HG03378 (cell line): ENCODE measurements at regions not wholly inside any gene's neighbourhood (a gene's known extent, or its start where the extent isn't known, plus 50 kb on each side); places are given as distances from the start of the nearest gene placed in this dataset.

Experiments used
- ATAC-seq: cut with Tn5 transposase; IDR thresholded peaks from one replicate; pipeline ENCODE4 v1.9.1; 2021; ENCODE audit warnings: mild to moderate bottlenecking, moderate library complexity; ENCODE audit not compliant: unreplicated experiment

- no peak for ATAC-seq
These were observed 190.2 kb upstream of the CTBP2 start for GRCh38 chr10:125350519-125350918.

- no peak for ATAC-seq
These were observed 188.2 kb upstream of the CTBP2 start for GRCh38 chr10:125348536-125348935.

GRCh38 chr10:125344573-125345171 is 184.3 kb upstream of the CTBP2 start:
- peak; percentile 96 for ATAC-seq

GRCh38 chr10:125343983-125344382 is 183.6 kb upstream of the CTBP2 start:
- no peak for ATAC-seq

DNA sequence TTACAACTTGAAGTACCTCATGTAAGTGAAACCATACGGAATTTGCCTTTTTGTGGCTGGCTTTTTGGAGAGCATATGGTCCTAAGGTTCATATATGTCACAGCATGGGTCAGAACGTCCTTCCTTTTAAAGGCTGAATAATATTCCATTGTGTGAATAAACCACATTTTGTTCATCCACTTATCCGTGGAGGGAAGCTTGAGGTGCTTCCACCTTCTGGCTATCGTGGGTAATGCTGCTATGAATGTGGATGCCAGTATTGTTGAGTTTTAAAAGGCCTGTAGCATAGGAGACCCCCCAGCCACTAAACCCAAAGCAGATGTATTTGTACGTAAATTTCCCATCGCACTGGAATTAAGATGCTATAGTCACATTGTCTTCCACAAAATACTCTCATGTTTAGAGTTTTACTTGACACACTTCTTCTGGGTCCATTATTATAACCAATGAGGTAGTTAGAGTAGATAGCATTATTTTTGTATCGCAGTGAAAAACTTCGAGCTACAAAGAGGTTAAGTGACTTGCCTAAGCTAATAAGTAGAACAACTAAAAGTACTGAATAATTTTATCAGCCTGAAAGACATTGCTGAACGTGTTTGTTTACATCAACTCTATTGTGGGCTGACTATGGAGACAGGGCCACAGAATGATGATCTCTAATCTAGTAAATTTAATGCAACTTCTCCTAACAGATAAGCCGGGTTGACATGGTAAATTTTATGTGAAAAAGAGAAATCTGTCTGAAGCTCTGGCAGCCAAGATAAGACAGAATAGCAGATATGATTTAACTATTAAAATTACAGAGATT is 183.0 kb upstream of the CTBP2 start:
- ATAC-seq, result no peak

- ATAC-seq, result no peak
These were observed 181.2 kb upstream of the CTBP2 start for GRCh38 chr10:125341611-125342010.

DNA sequence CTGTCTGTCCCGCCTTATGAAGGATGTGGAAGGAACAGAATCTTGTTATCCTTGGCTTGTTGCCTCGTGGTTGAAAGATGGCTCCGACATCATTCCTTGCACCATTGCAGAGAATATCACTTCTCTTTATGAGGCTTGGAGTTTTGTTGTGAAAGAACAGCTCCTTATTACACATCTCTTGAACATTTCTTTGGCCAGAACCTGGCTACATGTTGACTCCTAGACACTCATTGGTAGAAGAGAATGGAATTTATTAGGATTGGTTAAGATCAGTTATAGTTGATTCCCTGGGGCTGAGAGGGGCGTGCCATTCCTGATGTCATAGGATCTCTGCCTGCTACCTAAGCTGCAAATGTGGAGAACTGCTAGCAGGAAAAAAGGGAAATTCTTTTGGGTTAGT is 180.5 kb upstream of the CTBP2 start:
- ATAC-seq, result no peak

DNA sequence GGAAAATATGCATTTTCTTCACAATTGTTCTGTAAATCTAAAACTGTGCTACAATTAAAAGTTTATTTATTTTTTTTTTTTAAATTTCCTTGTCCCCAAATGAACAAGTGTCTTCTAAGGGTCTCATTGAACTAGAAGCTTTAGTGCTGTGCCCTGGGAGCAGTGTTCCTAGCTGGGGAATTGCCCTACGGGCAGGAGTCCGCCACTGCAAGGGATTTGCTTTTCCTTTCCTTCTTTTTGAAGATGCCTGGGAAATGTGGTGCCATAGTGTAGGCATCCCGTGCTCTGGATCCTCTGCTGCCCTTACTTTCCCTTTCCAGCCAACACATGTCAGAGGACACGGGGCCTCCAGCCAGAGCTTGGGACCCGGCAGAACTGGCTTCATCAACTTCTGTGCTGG is 177.1 kb upstream of the CTBP2 start:
- no peak for ATAC-seq

DNA sequence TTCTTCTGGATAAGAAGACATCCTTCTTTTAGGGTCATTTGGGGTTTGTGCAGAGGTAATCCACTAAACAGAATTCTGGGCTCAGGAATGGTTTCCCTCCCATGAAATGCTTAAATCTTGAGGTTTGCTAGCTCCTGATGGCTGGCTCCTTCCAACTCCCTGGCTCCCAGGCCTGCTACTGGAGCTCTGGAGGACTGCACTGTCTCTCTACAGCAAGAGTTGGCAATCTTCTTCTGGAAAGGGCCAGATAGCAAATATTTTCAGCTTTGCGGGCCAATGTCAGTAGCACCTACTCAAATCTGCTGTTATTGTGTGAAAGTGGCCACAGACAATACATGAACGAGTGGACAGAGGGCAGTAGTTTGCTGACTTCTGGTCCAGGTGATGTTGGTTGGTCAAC is 174.2 kb upstream of the CTBP2 start:
- ATAC-seq, result no peak

DNA sequence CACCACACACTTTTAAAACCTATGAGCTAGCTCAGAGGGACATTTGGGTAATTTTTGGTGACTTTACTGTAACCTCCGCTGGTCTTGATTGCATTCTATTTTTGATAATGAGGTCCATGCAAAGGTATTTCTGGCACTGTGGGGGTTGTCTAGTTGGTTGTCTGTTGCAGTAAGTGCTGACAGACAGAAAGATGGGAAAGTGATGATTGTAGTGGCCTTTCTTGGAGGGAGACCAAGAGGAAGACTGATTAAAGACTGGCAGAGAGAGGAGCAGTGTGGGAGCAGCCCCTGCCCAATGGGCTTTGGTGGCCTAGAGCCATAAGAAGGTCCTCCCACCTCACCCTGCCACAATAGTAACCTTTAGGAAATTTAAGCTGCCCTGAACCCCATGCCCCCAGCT is 173.4 kb upstream of the CTBP2 start:
- no peak for ATAC-seq

- ATAC-seq, result no peak
These were observed 172.8 kb upstream of the CTBP2 start for GRCh38 chr10:125333209-125333591.

- ATAC-seq, result no peak
These were observed 172.3 kb upstream of the CTBP2 start for GRCh38 chr10:125332548-125333208.

DNA sequence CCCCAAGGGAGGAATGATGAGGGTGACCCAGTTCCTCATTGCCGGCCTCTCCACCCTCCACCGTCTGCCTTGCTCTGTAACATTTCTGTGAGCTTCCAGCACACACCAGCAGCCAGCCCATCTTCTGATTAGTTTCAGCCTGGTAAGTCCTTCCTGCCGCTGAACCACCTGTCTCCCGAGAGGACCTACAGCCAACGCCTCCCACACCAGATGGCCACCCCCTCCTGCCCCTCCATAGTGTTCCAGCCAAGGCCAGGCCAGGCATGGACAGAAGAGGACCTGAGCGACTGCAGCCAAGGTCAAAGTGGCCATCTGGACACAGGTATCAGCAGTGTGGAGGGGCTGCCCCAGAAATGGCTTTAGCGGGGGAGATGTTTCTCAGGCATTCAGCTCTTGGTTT is 170.7 kb upstream of the CTBP2 start:
- ATAC-seq, result no peak

DNA sequence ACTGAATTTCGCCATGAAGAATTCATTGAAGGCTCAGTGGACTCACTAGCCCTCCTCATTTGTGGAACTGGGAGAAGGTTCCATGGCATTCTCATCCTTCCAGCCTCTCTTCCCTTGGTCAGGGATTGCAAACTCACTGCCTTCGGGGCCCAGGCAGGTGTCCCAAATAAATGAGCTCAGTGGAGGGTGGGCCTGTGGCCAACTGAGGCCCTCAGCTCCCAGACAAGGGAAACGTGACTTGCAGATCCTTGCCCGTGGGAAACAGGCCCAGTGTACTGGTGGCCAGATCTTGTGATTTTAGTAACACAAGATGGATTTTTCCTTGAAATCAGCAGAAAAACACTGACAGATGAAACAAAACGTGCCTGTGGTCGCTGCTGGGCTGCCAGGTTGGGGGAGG is 168.7 kb upstream of the CTBP2 start:
- ATAC-seq, result no peak

DNA sequence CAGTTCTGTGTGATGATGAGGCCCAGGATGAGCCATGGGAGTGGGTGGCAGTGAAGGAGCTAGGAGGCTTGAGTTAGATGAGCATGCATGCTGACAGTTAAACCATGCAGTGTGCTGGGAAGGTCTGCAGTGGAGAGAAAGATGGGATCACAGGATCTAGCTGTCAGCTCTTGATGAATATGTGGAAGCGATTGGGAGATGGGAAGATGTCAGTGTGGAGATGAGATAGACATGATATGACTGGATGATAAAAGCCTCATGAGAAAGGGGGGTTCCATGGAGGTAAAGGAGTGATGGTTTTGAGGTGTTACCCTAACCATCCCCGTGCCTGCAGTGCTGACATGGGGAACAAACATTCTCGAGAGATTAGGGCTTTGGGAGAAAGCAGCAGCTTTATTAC is 165.0 kb upstream of the CTBP2 start:
- ATAC-seq, result no peak

- no peak for ATAC-seq
These were observed 156.1 kb upstream of the CTBP2 start for GRCh38 chr10:125316436-125316835.

- no peak for ATAC-seq
These were observed 140.6 kb upstream of the CTBP2 start for GRCh38 chr10:125300937-125301336.

- ATAC-seq, result no peak
These were observed 139.1 kb upstream of the CTBP2 start for GRCh38 chr10:125299461-125299860.

DNA sequence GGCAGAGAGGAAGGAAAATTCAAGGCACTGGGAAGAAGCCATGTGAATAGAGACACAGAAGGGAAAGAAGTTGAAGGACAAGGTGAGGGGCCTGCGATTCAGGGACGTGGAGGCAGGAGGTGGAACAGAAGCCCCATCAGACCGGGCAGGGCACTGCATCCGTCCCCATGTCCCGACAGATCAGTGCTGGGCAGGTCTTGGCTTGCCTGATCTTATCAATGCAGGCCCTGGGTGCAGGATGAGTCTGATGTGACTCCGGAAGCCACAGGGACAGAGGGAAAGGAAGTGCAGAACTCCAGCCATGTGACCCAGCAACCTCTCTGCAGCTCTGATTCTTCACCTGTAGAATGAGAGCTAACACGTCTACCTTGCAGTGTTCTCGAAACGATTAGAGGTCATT is 136.2 kb upstream of the CTBP2 start:
- ATAC-seq, result no peak

DNA sequence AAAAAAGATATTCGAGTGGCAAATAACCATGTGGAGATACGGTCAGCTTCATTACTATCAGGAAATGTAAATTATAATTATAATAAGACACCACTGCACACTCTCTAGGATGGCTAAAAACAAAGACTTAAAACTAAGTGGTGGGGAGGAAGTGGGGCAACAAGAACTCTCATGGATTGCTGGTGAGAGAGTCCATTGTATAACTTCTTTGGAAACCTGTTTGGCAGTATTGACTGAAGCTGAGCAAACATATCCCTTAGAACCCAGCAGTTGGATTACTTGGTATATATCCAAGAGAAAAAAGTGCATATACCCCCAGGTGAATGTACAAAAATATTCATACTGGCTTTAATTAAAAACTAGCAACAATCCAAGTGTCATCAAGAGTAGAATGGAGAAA is 133.7 kb upstream of the CTBP2 start:
- ATAC-seq, result no peak

- ATAC-seq, result no peak
These were observed 131.5 kb upstream of the CTBP2 start for GRCh38 chr10:125291836-125292235.

- ATAC-seq, result no peak
These were observed 129.1 kb upstream of the CTBP2 start for GRCh38 chr10:125289461-125289860.
